ENCODE measurements at regions not wholly inside any gene's neighbourhood (a gene's known extent, or its start where the extent isn't known, plus 50 kb on each side); places are given as distances from the start of the nearest gene placed in this dataset.

GRCh38 chr7:10798044-10798443 lies 175.6 kb upstream of the PHF14 start:
- TF ChIP-seq CTCF (IDR thresholded peaks at IDR 0.05): no peak
- no peak for TF ChIP-seq POLR2AphosphoS5 (IDR thresholded peaks at IDR 0.05)
- TF ChIP-seq POLR2A (IDR thresholded peaks at IDR 0.05): no peak
